ENCODE measurements at regions not wholly inside any gene's neighbourhood (a gene's known extent, or its start where the extent isn't known, plus 50 kb on each side); places are given as distances from the start of the nearest gene placed in this dataset.
A peak's percentile ranks its signal among the peaks of the same experiment; 100 is the strongest.

GRCh38 chr1:82260051-82260450 is 459.3 kb downstream of the ADGRL2 start:
- no peak overlapping the region for H2AFZ ChIP-seq
- H3K4me2 ChIP-seq (ENCODE audit: low read length) = peak overlapping the region; percentile 10
- H3K27me3 ChIP-seq (ENCODE audit: control insufficient read depth, insufficient read depth, low read length) = no peaks in the 10 kb centered on the region
- no peak overlapping the region for H3K27ac ChIP-seq
- H3K9ac ChIP-seq = no peak overlapping the region
- no peaks in the 10 kb centered on the region for H3K9me3 ChIP-seq (ENCODE audit: control insufficient read depth, low read length)
- no peaks in the 10 kb centered on the region for H3K4me1 ChIP-seq
- no peaks in the 10 kb centered on the region for H3K79me2 ChIP-seq
- TF ChIP-seq CTCF (IDR thresholded peaks at IDR 0.05) = no peak
- H3K36me3 ChIP-seq (ENCODE audit: control insufficient read depth, insufficient read depth, low read length) = no peaks in the 10 kb centered on the region
- H3K4me3 ChIP-seq (ENCODE audit: low read depth, low read length) = no peak overlapping the region

- Histone ChIP-seq H3K4me2 (ENCODE audit: low read length) (no peak overlapping the region), H3K27me3 (ENCODE audit: control insufficient read depth, insufficient read depth, low read length) (no peaks in the 10 kb centered on the region), H3K79me2 (no peaks in the 10 kb centered on the region), H3K9ac (no peak overlapping the region), H2AFZ (no peak overlapping the region), H3K4me3 (ENCODE audit: low read depth, low read length) (no peak overlapping the region), H3K27ac (no peak overlapping the region), H3K36me3 (ENCODE audit: control insufficient read depth, insufficient read depth, low read length) (no peaks in the 10 kb centered on the region), H3K4me1 (no peaks in the 10 kb centered on the region), H3K9me3 (ENCODE audit: control insufficient read depth, low read length) (no peaks in the 10 kb centered on the region)
- no peak for TF ChIP-seq CTCF (IDR thresholded peaks at IDR 0.05)
Measured at GRCh38 chr1:82258887-82259286, 458.2 kb downstream of the ADGRL2 start.

- no peaks in the 10 kb centered on the region for H3K36me3 ChIP-seq (ENCODE audit: control insufficient read depth, insufficient read depth, low read length)
- no peak for TF ChIP-seq CTCF (IDR thresholded peaks at IDR 0.05)
- H3K27me3 ChIP-seq (ENCODE audit: control insufficient read depth, insufficient read depth, low read length) = no peaks in the 10 kb centered on the region
- H3K79me2 ChIP-seq = no peaks in the 10 kb centered on the region
- H3K4me3 ChIP-seq (ENCODE audit: low read depth, low read length) = no peak overlapping the region
- H3K9ac ChIP-seq = no peak overlapping the region
- H3K9me3 ChIP-seq (ENCODE audit: control insufficient read depth, low read length) = no peaks in the 10 kb centered on the region
- H3K27ac ChIP-seq = no peak overlapping the region
- no peak overlapping the region for H3K4me2 ChIP-seq (ENCODE audit: low read length)
- H2AFZ ChIP-seq = no peak overlapping the region
- no peaks in the 10 kb centered on the region for H3K4me1 ChIP-seq
Measured at GRCh38 chr1:82246050-82246449, 445.3 kb downstream of the ADGRL2 start.

- no peak overlapping the region for H3K27ac ChIP-seq
- H3K27me3 ChIP-seq (ENCODE audit: control insufficient read depth, insufficient read depth, low read length) = no peaks in the 10 kb centered on the region
- no peak overlapping the region for H3K9ac ChIP-seq
- H3K4me2 ChIP-seq (ENCODE audit: low read length) = no peak overlapping the region
- no peak for TF ChIP-seq CTCF (IDR thresholded peaks at IDR 0.05)
- no peaks in the 10 kb centered on the region for H3K79me2 ChIP-seq
- H2AFZ ChIP-seq = no peak overlapping the region
- no peaks in the 10 kb centered on the region for H3K4me1 ChIP-seq
- no peaks in the 10 kb centered on the region for H3K36me3 ChIP-seq (ENCODE audit: control insufficient read depth, insufficient read depth, low read length)
- no peak overlapping the region for H3K4me3 ChIP-seq (ENCODE audit: low read depth, low read length)
- no peaks in the 10 kb centered on the region for H3K9me3 ChIP-seq (ENCODE audit: control insufficient read depth, low read length)
Measured at GRCh38 chr1:82245345-82246014, 444.7 kb downstream of the ADGRL2 start.

- Histone ChIP-seq H3K9ac (no peak overlapping the region), H3K27me3 (ENCODE audit: control insufficient read depth, insufficient read depth, low read length) (no peaks in the 10 kb centered on the region), H3K36me3 (ENCODE audit: control insufficient read depth, insufficient read depth, low read length) (no peaks in the 10 kb centered on the region), H3K27ac (no peak overlapping the region), H3K4me1 (no peaks in the 10 kb centered on the region), H2AFZ (no peak overlapping the region), H3K4me3 (ENCODE audit: low read depth, low read length) (no peak overlapping the region), H3K4me2 (ENCODE audit: low read length) (no peak overlapping the region), H3K9me3 (ENCODE audit: control insufficient read depth, low read length) (no peaks in the 10 kb centered on the region), H3K79me2 (no peaks in the 10 kb centered on the region)
- no peak for TF ChIP-seq CTCF (IDR thresholded peaks at IDR 0.05)
Measured at GRCh38 chr1:82240571-82240970, 439.8 kb downstream of the ADGRL2 start.

All from parathyroid adenoma (tissue), 2 donors.